Liver (tissue), 8 donors: ENCODE measurements at regions not wholly inside any gene's neighbourhood (a gene's known extent, or its start where the extent isn't known, plus 50 kb on each side); places are given as distances from the start of the nearest gene placed in this dataset.

Experiments
- DNase-seq: peaks from one replicate; pipeline ENCODE4 v3.0.0-alpha.2; 2017; ENCODE audit warnings: low spot score
- H3K27ac ChIP-seq, 2 donors: one replicate each; pipeline ENCODE4 v1.7.0; 2013; ENCODE audit warnings: inconsistent platforms in 2 of 2, low read length in 2 of 2, control low read depth in 1 of 2, low read depth in 1 of 2, mild to moderate bottlenecking in 1 of 2
- H3K27me3 ChIP-seq, 4 donors: one replicate each; pipeline versions ENCODE4 v1.6.1 to v1.7.0; 2013; ENCODE audit warnings: low read length in 3 of 4, inconsistent platforms in 1 of 4, mild to moderate bottlenecking in 1 of 4, moderate library complexity in 1 of 4; ENCODE audit not compliant: control insufficient read depth in 4 of 4, insufficient read depth in 4 of 4
- H3K36me3 ChIP-seq, 4 donors: one replicate each; pipeline versions ENCODE4 v1.6.1 to v1.7.0; 2013; ENCODE audit warnings: low read length in 3 of 4, mild to moderate bottlenecking in 3 of 4, low read depth in 1 of 4, moderate library complexity in 1 of 4; ENCODE audit not compliant: control insufficient read depth in 4 of 4, insufficient read depth in 3 of 4
- H3K4me1 ChIP-seq, 4 donors: one replicate each; pipeline versions ENCODE4 v1.6.1 to v1.7.0; 2013; ENCODE audit warnings: low read length in 3 of 4, mild to moderate bottlenecking in 3 of 4, moderate library complexity in 1 of 4; ENCODE audit not compliant: control insufficient read depth in 4 of 4, insufficient read depth in 4 of 4
- H3K4me3 ChIP-seq, 3 donors: one replicate each; pipeline versions ENCODE4 v1.6.1 to v1.7.0; 2013; ENCODE audit warnings: low read length in 3 of 3, control low read depth in 1 of 3, low read depth in 1 of 3, mild to moderate bottlenecking in 1 of 3
- H3K9ac ChIP-seq, 2 donors: one replicate each; pipeline ENCODE4 v1.7.0; 2013; ENCODE audit warnings: low read length in 2 of 2, mild to moderate bottlenecking in 2 of 2, moderate library complexity in 2 of 2, control low read depth in 1 of 2, low read depth in 1 of 2
- H3K9me3 ChIP-seq, 4 donors: one replicate each; pipeline versions ENCODE4 v1.6.1 to v1.7.0; 2013; ENCODE audit warnings: low read length in 3 of 4; ENCODE audit not compliant: control insufficient read depth in 4 of 4
- FOXA1 ChIP-seq: IDR thresholded peaks from 2 replicates; pipeline ENCODE4 v1.6.1; 2016; ENCODE audit warnings: antibody characterized with exemption
- FOXA2 ChIP-seq: IDR thresholded peaks from 2 replicates; pipeline ENCODE4 v1.6.1; 2016; ENCODE audit warnings: antibody characterized with exemption
- GABPA ChIP-seq, 2 donors: IDR thresholded peaks in 1 of 2; conservative IDR thresholded peaks in 1 of 2; 2 replicates each; pipeline ENCODE4 v1.6.1; 2016; ENCODE audit warnings: antibody characterized with exemption in 2 of 2, mild to moderate bottlenecking in 1 of 2, moderate library complexity in 1 of 2
- HNF4A ChIP-seq, 2 donors: conservative IDR thresholded peaks; 2 replicates each; pipeline ENCODE4 v1.6.1; 2016; ENCODE audit warnings: antibody characterized with exemption in 2 of 2, mild to moderate bottlenecking in 2 of 2
- HNF4G ChIP-seq: IDR thresholded peaks from 2 replicates; pipeline ENCODE4 v1.6.1; 2016; ENCODE audit warnings: antibody characterized with exemption
- JUND ChIP-seq, 2 donors: IDR thresholded peaks; 2 replicates each; pipeline ENCODE4 v1.6.1; 2016; ENCODE audit warnings: antibody characterized with exemption in 2 of 2
- NR2F2 ChIP-seq: IDR thresholded peaks from 2 replicates; pipeline ENCODE4 v1.6.1; 2016; ENCODE audit warnings: antibody characterized with exemption
- RAD21 ChIP-seq, 2 donors: IDR thresholded peaks; 2 replicates each; pipeline ENCODE4 v1.6.1; 2016; ENCODE audit warnings: antibody characterized with exemption in 2 of 2, mild to moderate bottlenecking in 2 of 2
- RXRA ChIP-seq, 2 donors: IDR thresholded peaks; 2 replicates each; pipeline ENCODE4 v1.6.1; 2017 to 2018; ENCODE audit warnings: antibody characterized with exemption in 2 of 2, mild to moderate bottlenecking in 1 of 2
- SP1 ChIP-seq: IDR thresholded peaks from 2 replicates; pipeline ENCODE4 v1.6.1; 2018; ENCODE audit warnings: antibody characterized with exemption, mild to moderate bottlenecking
- TAF1 ChIP-seq: conservative IDR thresholded peaks from 2 replicates; pipeline ENCODE4 v1.6.1; 2016; ENCODE audit warnings: antibody characterized with exemption, mild to moderate bottlenecking
- YY1 ChIP-seq: IDR thresholded peaks from 2 replicates; pipeline ENCODE4 v1.6.1; 2016; ENCODE audit warnings: antibody characterized with exemption, mild to moderate bottlenecking
- WGBS: extraction: QIAGEN DNeasy Blood & Tissue Kit; methylation state at CpG from one replicate; pipeline ENCODE4 v1.1.7; 2013; 5-methylcytosine and 5-hydroxymethylcytosine counted together
- TF ChIP-seq, protein P1 (sequence below): IDR thresholded peaks from 2 replicates; pipeline ENCODE4 v1.6.1; 2016; ENCODE audit warnings: antibody characterized with exemption, mild to moderate bottlenecking
- TF ChIP-seq, protein P2 (sequence below): IDR thresholded peaks from 2 replicates; pipeline ENCODE4 v1.6.1; 2016; ENCODE audit warnings: antibody characterized with exemption
- TF ChIP-seq, protein P3 (sequence below): fragments of 150-350 bp; IDR thresholded peaks from 2 replicates; pipeline ENCODE4 v1.5.1; 2017; ENCODE audit warnings: improper control_type of control experiment, low read depth, low read length; ENCODE audit not compliant: missing input control
- donor health status: healthy.
- donor health status: healthy.
- donor health status: healthy.
- donor health status: healthy.
- donor health status: healthy.

DNA sequence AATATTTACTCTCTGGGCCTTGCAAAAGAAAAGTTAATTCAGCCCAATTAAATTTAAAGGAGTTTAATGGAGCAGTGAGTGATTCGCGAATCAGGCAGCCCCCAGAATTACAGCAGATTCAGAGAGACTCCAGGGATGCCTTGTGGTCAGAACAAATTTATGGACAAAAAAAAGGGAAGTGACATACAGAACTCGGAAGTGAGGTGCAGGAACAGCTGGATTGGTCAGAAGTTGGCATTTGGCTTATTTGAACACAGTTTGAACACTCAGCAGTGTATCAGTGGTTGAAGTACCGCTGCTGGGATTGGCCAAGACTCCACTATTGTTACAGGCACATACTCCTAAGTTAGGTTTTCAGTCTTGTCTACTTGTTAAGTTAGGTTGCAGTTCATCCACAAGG lies 145.0 kb upstream of the GAP43 start:
- peaks cover 0 to under 1% (median 0%) of the 10 kb centered on the region in 4 donors for H3K9me3 ChIP-seq
- TF ChIP-seq GABPA (IDR thresholded peaks at IDR 0.05 in 1 of 2, conservative IDR thresholded peaks at IDR 0.05 in 1 of 2) = no peak
- no peak for TF ChIP-seq RAD21 (IDR thresholded peaks at IDR 0.05)
- no peak for TF ChIP-seq HNF4A (conservative IDR thresholded peaks at IDR 0.05)
- TF ChIP-seq RXRA (IDR thresholded peaks at IDR 0.05) = no peak
- no peak for TF ChIP-seq SP1
- TF ChIP-seq, protein P1, sequence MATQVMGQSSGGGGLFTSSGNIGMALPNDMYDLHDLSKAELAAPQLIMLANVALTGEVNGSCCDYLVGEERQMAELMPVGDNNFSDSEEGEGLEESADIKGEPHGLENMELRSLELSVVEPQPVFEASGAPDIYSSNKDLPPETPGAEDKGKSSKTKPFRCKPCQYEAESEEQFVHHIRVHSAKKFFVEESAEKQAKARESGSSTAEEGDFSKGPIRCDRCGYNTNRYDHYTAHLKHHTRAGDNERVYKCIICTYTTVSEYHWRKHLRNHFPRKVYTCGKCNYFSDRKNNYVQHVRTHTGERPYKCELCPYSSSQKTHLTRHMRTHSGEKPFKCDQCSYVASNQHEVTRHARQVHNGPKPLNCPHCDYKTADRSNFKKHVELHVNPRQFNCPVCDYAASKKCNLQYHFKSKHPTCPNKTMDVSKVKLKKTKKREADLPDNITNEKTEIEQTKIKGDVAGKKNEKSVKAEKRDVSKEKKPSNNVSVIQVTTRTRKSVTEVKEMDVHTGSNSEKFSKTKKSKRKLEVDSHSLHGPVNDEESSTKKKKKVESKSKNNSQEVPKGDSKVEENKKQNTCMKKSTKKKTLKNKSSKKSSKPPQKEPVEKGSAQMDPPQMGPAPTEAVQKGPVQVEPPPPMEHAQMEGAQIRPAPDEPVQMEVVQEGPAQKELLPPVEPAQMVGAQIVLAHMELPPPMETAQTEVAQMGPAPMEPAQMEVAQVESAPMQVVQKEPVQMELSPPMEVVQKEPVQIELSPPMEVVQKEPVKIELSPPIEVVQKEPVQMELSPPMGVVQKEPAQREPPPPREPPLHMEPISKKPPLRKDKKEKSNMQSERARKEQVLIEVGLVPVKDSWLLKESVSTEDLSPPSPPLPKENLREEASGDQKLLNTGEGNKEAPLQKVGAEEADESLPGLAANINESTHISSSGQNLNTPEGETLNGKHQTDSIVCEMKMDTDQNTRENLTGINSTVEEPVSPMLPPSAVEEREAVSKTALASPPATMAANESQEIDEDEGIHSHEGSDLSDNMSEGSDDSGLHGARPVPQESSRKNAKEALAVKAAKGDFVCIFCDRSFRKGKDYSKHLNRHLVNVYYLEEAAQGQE = no peak
- TF ChIP-seq, protein P2, sequence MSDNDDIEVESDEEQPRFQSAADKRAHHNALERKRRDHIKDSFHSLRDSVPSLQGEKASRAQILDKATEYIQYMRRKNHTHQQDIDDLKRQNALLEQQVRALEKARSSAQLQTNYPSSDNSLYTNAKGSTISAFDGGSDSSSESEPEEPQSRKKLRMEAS = no peak
- TF ChIP-seq, protein P3, sequence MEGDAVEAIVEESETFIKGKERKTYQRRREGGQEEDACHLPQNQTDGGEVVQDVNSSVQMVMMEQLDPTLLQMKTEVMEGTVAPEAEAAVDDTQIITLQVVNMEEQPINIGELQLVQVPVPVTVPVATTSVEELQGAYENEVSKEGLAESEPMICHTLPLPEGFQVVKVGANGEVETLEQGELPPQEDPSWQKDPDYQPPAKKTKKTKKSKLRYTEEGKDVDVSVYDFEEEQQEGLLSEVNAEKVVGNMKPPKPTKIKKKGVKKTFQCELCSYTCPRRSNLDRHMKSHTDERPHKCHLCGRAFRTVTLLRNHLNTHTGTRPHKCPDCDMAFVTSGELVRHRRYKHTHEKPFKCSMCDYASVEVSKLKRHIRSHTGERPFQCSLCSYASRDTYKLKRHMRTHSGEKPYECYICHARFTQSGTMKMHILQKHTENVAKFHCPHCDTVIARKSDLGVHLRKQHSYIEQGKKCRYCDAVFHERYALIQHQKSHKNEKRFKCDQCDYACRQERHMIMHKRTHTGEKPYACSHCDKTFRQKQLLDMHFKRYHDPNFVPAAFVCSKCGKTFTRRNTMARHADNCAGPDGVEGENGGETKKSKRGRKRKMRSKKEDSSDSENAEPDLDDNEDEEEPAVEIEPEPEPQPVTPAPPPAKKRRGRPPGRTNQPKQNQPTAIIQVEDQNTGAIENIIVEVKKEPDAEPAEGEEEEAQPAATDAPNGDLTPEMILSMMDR = no peak
- 84% methylated on average over 4 of the region's 4 CpGs for WGBS

DNA sequence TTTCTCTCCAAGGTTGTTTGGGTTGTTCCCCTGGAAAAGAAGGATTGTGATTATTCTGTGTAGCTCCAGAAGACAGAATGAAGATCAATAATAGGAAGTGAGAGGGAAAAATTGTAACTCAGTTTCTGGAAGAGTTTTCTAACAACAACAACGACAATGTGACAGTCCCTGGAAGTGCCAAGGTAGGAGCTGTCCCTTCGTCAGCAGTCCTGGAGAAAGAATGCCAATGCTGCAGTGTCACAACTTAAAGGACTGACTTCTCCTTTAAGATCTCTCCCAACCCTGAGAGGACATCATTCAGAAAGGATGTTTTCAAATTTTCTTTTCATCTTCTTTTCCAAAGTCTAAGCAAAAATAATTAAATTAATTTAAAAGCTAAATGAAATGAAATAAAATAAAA lies 136.4 kb upstream of the GAP43 start:
- 40% methylated on average over 2 of the region's 2 CpGs for WGBS
- peaks cover 0 to 2% (median 0%) of the 10 kb centered on the region in 4 donors for H3K9me3 ChIP-seq
- H3K36me3 ChIP-seq = no peaks in the 10 kb centered on the region
- H3K9ac ChIP-seq = no peak overlapping the region
- DNase-seq = no peak
- TF ChIP-seq HNF4A (conservative IDR thresholded peaks at IDR 0.05) = no peak
- TF ChIP-seq FOXA2 = no peak
- TF ChIP-seq NR2F2 = no peak
- no peak for TF ChIP-seq FOXA1
- TF ChIP-seq TAF1 = no peak
- peaks cover 0 to 10% (median 0%) of the 10 kb centered on the region in 4 donors for H3K27me3 ChIP-seq
- no peaks in the 10 kb centered on the region for H3K4me1 ChIP-seq
- no peak overlapping the region for H3K4me3 ChIP-seq
- no peak overlapping the region for H3K27ac ChIP-seq

More for the DNA sequence above, 145.0 kb upstream of the GAP43 start:
- no peak overlapping the region for H3K27ac ChIP-seq
- peaks cover 0 to 11% (median 0%) of the 10 kb centered on the region in 4 donors for H3K27me3 ChIP-seq
- no peak overlapping the region for H3K9ac ChIP-seq
- no peaks in the 10 kb centered on the region for H3K36me3 ChIP-seq
- H3K4me3 ChIP-seq = no peak overlapping the region
- DNase-seq = no peak
- H3K4me1 ChIP-seq = no peaks in the 10 kb centered on the region

DNA sequence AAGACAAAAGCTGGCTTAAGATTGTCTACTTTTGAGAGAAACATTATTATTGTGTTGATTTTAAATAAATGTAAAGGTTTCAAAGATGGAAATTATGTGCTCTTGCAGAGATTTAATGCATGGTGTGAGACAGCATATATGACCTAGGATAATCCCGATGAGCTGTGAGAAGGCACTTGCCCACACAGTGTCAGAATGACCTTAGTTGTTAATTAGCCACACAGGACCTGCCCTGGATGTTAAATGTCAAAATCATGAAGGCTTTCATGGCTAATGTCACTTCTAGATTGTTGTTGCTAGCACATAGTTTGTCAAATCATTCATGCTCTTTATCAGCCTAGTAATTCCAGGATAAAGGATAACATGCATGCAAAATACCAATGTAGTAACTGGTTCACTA lies 135.3 kb upstream of the GAP43 start:
- H3K9ac ChIP-seq = no peak overlapping the region
- no peak overlapping the region for H3K27ac ChIP-seq
- TF ChIP-seq, protein P1 = no peak
- no peak for TF ChIP-seq HNF4G
- TF ChIP-seq, protein P3 = no peak
- TF ChIP-seq JUND (IDR thresholded peaks at IDR 0.05) = no peak
- TF ChIP-seq NR2F2 = no peak
- TF ChIP-seq YY1 = no peak
- 83% methylated on average over 1 of the region's 1 CpG for WGBS
- H3K9me3 ChIP-seq = peaks cover 0 to 2% (median 0%) of the 10 kb centered on the region in 4 donors
- H3K36me3 ChIP-seq = no peaks in the 10 kb centered on the region
- peaks cover 0 to 9% (median 0%) of the 10 kb centered on the region in 4 donors for H3K27me3 ChIP-seq
- DNase-seq = no peak
- no peaks in the 10 kb centered on the region for H3K4me1 ChIP-seq
- H3K4me3 ChIP-seq = no peak overlapping the region
